ENCODE measurements at regions not wholly inside any gene's neighbourhood (a gene's known extent, or its start where the extent isn't known, plus 50 kb on each side); places are given as distances from the start of the nearest gene placed in this dataset.

- TF ChIP-seq POLR2A (IDR thresholded peaks at IDR 0.05) (no peak), CTCF (IDR thresholded peaks at IDR 0.05) (no peak), POLR2AphosphoS5 (IDR thresholded peaks at IDR 0.05) (no peak), EP300 (IDR thresholded peaks at IDR 0.05) (no peak)
Measured at GRCh38 chr1:191866155-191866554, 292.1 kb upstream of the RGS18 start.
